Kidney glomerular epithelial cell (primary cell): ENCODE measurements at regions not wholly inside any gene's neighbourhood (a gene's known extent, or its start where the extent isn't known, plus 50 kb on each side); places are given as distances from the start of the nearest gene placed in this dataset.
"Not testable (repeated sequence)": the region's sequence is repeated elsewhere in the genome, so short reads cannot be mapped to it uniquely, and the experiment has no call there.

ENCODE experiments used
- DNase-seq: peaks from one replicate; lab custom pipeline; 2025; lab: John Stamatoyannopoulos, UW

DNA sequence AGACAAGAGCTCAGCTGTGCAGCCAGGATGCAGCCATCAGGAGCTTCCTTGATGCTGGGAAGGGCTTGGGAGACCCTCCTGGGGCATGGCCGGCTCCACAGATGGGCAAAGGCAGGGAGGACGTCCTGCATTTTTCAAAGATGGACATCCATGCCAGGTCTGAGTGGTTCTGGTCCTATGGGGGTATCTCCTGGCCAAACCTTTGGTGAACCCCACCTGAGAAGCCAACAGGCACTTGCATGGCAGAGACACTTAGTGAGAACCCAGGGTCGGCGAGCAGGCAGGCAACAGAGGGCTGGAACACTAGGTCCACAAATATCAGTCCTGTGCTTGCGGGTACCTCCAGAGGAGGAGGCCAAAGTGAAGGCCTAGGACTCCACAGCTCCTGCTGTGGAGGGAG is 70.0 kb downstream of the KCTD15 start:
- no peak for DNase-seq

GRCh38 chr19:33868076-33868735 is 71.5 kb downstream of the KCTD15 start:
- no peak for DNase-seq

GRCh38 chr19:33868788-33869412 is 72.2 kb downstream of the KCTD15 start:
- DNase-seq: no peak

- DNase-seq: not testable (repeated sequence)
These were observed 73.7 kb downstream of the KCTD15 start for GRCh38 chr19:33870298-33870932.

DNA sequence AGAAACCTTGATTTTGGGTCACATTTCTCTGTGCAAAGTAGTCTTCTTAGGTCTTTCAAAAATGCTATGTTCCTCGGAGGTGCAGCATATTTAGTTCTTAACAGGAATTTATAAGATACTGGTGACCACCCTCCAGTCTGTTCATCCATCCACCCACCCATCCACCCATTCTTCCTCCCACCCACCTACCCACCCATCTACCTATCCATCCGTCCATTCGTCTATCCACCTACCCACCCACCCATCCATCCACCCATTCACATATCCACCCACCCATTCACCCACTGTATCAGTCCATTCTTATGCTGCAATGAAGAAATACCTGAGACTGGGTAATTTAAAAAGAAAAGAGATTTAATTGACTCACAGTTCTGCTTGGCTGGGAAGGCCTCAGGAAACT is 74.9 kb downstream of the KCTD15 start:
- no peak for DNase-seq

- DNase-seq: no peak
These were observed 76.0 kb downstream of the KCTD15 start for GRCh38 chr19:33872445-33873320.

DNA sequence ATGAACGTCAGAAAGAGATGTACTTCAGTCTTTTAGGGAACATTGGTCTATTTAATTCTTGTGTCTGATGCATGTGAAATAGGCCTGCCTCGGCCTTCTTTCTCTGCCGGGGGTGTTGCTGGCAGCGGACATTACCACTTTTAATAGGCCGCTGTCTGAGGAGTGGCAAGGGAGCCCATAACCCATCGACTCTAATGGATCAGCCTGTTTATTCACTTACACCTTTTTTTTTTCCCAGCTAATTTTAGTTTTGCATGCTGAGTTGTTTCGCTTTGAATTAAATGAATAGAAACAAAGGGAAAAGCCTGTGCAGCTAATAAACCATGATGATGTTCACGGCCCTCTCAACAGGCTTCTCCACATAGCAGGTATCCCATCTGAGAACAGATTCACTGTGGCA is 78.4 kb downstream of the KCTD15 start:
- DNase-seq: no peak

DNA sequence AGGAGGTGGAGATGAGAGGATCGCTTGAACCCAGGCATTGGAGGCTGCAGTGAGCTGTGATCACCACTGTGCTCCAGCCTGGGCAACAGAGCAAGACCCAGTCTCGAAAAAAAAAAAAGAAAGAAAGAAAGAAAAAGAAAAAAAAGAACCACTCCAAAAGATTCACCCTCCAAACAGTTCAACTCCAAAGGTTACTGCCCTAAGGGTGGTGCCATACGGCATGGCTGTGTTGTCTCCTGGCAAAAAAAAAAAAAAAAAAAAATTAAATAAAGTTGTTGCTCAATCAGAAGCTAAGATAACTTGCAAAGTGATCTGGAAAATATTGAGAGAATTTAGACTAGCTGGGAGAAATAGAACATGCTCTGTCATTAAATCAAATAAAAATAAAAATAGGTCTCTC is 79.5 kb downstream of the KCTD15 start:
- DNase-seq: no peak

GRCh38 chr19:33878030-33878544 is 81.4 kb downstream of the KCTD15 start:
- no peak for DNase-seq

- no peak for DNase-seq
These were observed 82.5 kb downstream of the KCTD15 start for GRCh38 chr19:33878910-33879810.

GRCh38 chr19:33879818-33880575 is 83.3 kb downstream of the KCTD15 start:
- DNase-seq: no peak

- no peak for DNase-seq
These were observed 87.3 kb downstream of the KCTD15 start for GRCh38 chr19:33883859-33884519.

DNA sequence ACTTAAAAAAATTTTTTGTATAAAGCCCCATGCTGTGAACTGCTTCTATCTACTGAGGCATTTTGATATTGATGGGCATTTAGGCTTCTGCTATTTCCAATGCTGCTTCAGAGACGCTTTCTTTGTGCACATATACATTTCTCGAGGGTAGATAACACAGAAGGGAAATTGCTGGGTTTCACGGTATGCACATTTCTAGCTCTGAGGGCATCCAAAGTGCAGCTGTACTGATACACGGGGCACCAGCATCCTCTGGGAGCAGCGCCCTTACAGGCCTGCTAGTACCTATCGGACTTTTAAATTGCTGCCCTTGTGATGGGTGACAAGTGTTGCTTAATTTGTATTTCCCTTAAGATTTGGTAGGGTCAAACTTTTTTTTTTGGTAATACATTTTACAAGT is 88.6 kb downstream of the KCTD15 start:
- DNase-seq: no peak

GRCh38 chr19:33887891-33888290 is 91.2 kb downstream of the KCTD15 start:
- DNase-seq: no peak

GRCh38 chr19:33888665-33889064 is 92.0 kb downstream of the KCTD15 start:
- DNase-seq: no peak

- DNase-seq: no peak
These were observed 93.9 kb downstream of the KCTD15 start for GRCh38 chr19:33890569-33890968.

DNA sequence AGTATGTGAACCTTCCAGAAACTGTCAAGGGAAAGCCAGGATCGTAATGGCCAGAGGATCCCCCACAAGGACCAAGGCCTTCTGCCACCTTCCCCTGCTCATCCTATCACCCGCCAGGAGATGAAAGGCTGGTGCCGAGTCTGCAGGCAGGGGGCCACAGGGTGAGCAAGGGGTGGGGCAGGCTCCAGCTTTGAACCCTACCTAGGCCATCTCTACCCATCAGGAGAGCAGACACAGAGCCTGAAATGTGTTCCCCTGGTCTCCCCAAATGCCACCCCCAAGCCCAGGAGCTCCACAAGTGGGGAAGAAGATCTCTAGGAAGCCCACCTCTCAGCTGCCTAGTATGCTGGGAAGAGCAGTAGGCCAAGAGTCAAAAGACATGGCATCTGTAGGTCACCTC is 95.1 kb downstream of the KCTD15 start:
- no peak for DNase-seq

- no peak for DNase-seq
These were observed 98.1 kb downstream of the KCTD15 start for GRCh38 chr19:33894787-33895186.

GRCh38 chr19:33895366-33895765 is 98.7 kb downstream of the KCTD15 start:
- no peak for DNase-seq
